H1 (cell line): ENCODE measurements at regions not wholly inside any gene's neighbourhood (a gene's known extent, or its start where the extent isn't known, plus 50 kb on each side); places are given as distances from the start of the nearest gene placed in this dataset.

Experiments used
- CTCF ChIA-PET: fragments of 300-600 bp; sonication (Branson Sonifier 250); formaldehyde crosslinking; loops from one replicate; lab custom pipeline; 2021; ENCODE audit not compliant: partially characterized antibody; lab: Charles Lee
- POLR2A ChIA-PET: fragments of 300-600 bp; sonication (Branson Sonifier 250); formaldehyde crosslinking; loops from one replicate; lab custom pipeline; 2021; ENCODE audit warnings: inconsistent platforms; ENCODE audit not compliant: partially characterized antibody; lab: Charles Lee
- DNase-seq, 2 experiments: peaks; one replicate each; pipeline versions ENCODE4 v3.0.0 to v3.0.0-alpha.2; 2010 to 2022; ENCODE audit warnings: low spot score in 2 of 2, low read depth in 1 of 2, mixed read lengths in 1 of 2
- FAIRE-seq: peaks from 2 replicates; lab custom pipeline; 2011; peaks lifted over from hg19 to GRCh38; lab: Jason Lieb, UNC
- H2AFZ ChIP-seq: 2 replicates; pipeline ENCODE4 v1.8.1; 2012; ENCODE audit warnings: low read length, inconsistent platforms
- H2AK5ac ChIP-seq: 2 replicates; pipeline ENCODE4 v1.6.1; 2013; ENCODE audit warnings: low read depth, low read length
- H2BK120ac ChIP-seq: replicated peaks from 2 replicates; pipeline ENCODE3; 2013; ENCODE audit warnings: low read depth, low read length, inconsistent platforms
- H2BK12ac ChIP-seq: 2 replicates; pipeline ENCODE4 v1.6.1; 2013; ENCODE audit warnings: low read depth, low read length
- H2BK15ac ChIP-seq: 2 replicates; pipeline ENCODE4 v1.6.1; 2013; ENCODE audit warnings: low read length
- H2BK20ac ChIP-seq: 2 replicates; pipeline ENCODE4 v1.6.1; 2013; ENCODE audit warnings: low read length
- H2BK5ac ChIP-seq: 2 replicates; pipeline ENCODE4 v1.6.1; 2013; ENCODE audit warnings: low read depth, low read length
- H3K14ac ChIP-seq: 2 replicates; pipeline ENCODE4 v1.6.1; 2013; ENCODE audit warnings: inconsistent platforms; ENCODE audit not compliant: insufficient read length
- H3K18ac ChIP-seq: 2 replicates; pipeline ENCODE4 v1.6.1; 2013; ENCODE audit warnings: low read length; ENCODE audit errors: extremely low read depth
- H3K23ac ChIP-seq: 2 replicates; pipeline ENCODE4 v1.6.1; 2013; ENCODE audit warnings: inconsistent platforms; ENCODE audit not compliant: insufficient read length
- H3K23me2 ChIP-seq: 2 replicates; pipeline ENCODE4 v1.6.1; 2013; ENCODE audit warnings: low read depth, low read length
- H3K27ac ChIP-seq: 2 replicates; pipeline ENCODE4 v1.6.1; 2011; ENCODE audit warnings: low read depth, low read length, inconsistent platforms
- H3K27me3 ChIP-seq, 4 experiments: replicated peaks in 1 of 4; 1 replicate in 1 of 4; 2 replicates in 3 of 4; pipeline versions ENCODE4 v1.6.1 to v1.8.1; 2011 to 2013; ENCODE audit warnings: low read length in 3 of 4, mild to moderate bottlenecking in 3 of 4, inconsistent platforms in 2 of 4, mixed read lengths in 2 of 4, moderate library complexity in 1 of 4; ENCODE audit not compliant: control insufficient read depth in 3 of 4, insufficient read depth in 3 of 4; ENCODE audit errors: extremely low read depth in 1 of 4
- H3K36me3 ChIP-seq, 4 experiments: 2 replicates each; pipeline versions ENCODE4 v1.6.1 to v1.8.1; 2011 to 2013; ENCODE audit warnings: mild to moderate bottlenecking in 4 of 4, low read length in 3 of 4, moderate library complexity in 2 of 4, control low read depth in 1 of 4, inconsistent platforms in 1 of 4; ENCODE audit not compliant: insufficient read depth in 4 of 4, control insufficient read depth in 2 of 4
- H3K4ac ChIP-seq: replicated peaks from 2 replicates; pipeline ENCODE3; 2013; ENCODE audit warnings: low read length, low read depth, mixed read lengths, inconsistent platforms; ENCODE audit not compliant: insufficient read length
- H3K4me1 ChIP-seq, 4 experiments: replicated peaks in 1 of 4; 1 replicate in 1 of 4; 2 replicates in 3 of 4; pipeline versions ENCODE4 v1.6.1 to v1.8.1; 2011 to 2013; ENCODE audit warnings: low read length in 3 of 4, inconsistent platforms in 2 of 4, mixed read lengths in 1 of 4; ENCODE audit not compliant: insufficient read depth in 4 of 4, control insufficient read depth in 3 of 4
- H3K4me2 ChIP-seq, 2 experiments: 2 replicates each; pipeline versions ENCODE4 v1.6.1 to v1.8.1; 2011 to 2013; ENCODE audit warnings: low read depth in 2 of 2, low read length in 2 of 2, control low read depth in 1 of 2, inconsistent platforms in 1 of 2, mild to moderate bottlenecking in 1 of 2; ENCODE audit not compliant: insufficient read depth in 1 of 2
- H3K4me3 ChIP-seq, 4 experiments: fragments of 200-600, 300-600 bp in 1 of 4; sonication (generic), shearing (Covaris generic), sonication (Bioruptor Twin) in 1 of 4; 2 replicates each; pipeline versions ENCODE4 v1.5.1 to v1.8.1; 2011 to 2016; ENCODE audit warnings: low read length in 4 of 4, low read depth in 3 of 4, control low read depth in 2 of 4, inconsistent platforms in 2 of 4, mild to moderate bottlenecking in 2 of 4, mixed read lengths in 1 of 4, moderate library complexity in 1 of 4; ENCODE audit not compliant: insufficient read depth in 2 of 4; ENCODE audit errors: extremely low read depth in 1 of 4
- H3K56ac ChIP-seq: replicated peaks from 2 replicates; pipeline ENCODE3; 2013; ENCODE audit warnings: low read depth, mild to moderate bottlenecking, mixed read lengths, low read length, inconsistent platforms; ENCODE audit not compliant: insufficient read length
- H3K79me1 ChIP-seq: 2 replicates; pipeline ENCODE4 v1.6.1; 2013; ENCODE audit warnings: low read depth, low read length, control low read depth
- H3K79me2 ChIP-seq, 2 experiments: 2 replicates each; pipeline versions ENCODE4 v1.6.1 to v1.8.1; 2012 to 2013; ENCODE audit warnings: low read length in 2 of 2, mild to moderate bottlenecking in 2 of 2, inconsistent platforms in 1 of 2; ENCODE audit not compliant: insufficient read depth in 2 of 2, control insufficient read depth in 1 of 2
- H3K9ac ChIP-seq, 4 experiments: replicated peaks in 1 of 4; 1 replicate in 1 of 4; 2 replicates in 3 of 4; pipeline versions ENCODE4 v1.6.1 to v1.8.1; 2011 to 2013; ENCODE audit warnings: low read depth in 3 of 4, low read length in 3 of 4, control low read depth in 2 of 4, mild to moderate bottlenecking in 2 of 4, moderate library complexity in 2 of 4, inconsistent platforms in 1 of 4; ENCODE audit errors: extremely low read depth in 1 of 4
- H3K9me3 ChIP-seq, 2 experiments: 2 replicates each; pipeline versions ENCODE4 v1.6.1 to v1.8.1; 2012 to 2013; ENCODE audit warnings: mild to moderate bottlenecking in 2 of 2, moderate library complexity in 2 of 2, control low read depth in 1 of 2, inconsistent platforms in 1 of 2, low read depth in 1 of 2, low read length in 1 of 2, mixed read lengths in 1 of 2; ENCODE audit not compliant: insufficient read depth in 2 of 2
- H4K20me1 ChIP-seq, 2 experiments: replicated peaks in 1 of 2; 2 replicates each; pipeline versions ENCODE3 to v1.8.1; 2011 to 2013; ENCODE audit warnings: inconsistent platforms in 2 of 2, low read length in 2 of 2, mild to moderate bottlenecking in 1 of 2; ENCODE audit not compliant: insufficient read depth in 2 of 2, control insufficient read depth in 1 of 2
- H4K5ac ChIP-seq: 2 replicates; pipeline ENCODE4 v1.6.1; 2013; ENCODE audit warnings: low read length, low read depth, mixed read lengths, inconsistent platforms; ENCODE audit not compliant: insufficient read length
- H4K8ac ChIP-seq: 2 replicates; pipeline ENCODE4 v1.8.0; 2013; ENCODE audit warnings: mild to moderate bottlenecking, moderate library complexity, low read length, inconsistent platforms; ENCODE audit not compliant: insufficient read depth; ENCODE audit errors: extremely low read depth
- H4K91ac ChIP-seq: replicated peaks from 2 replicates; pipeline ENCODE3; 2013; ENCODE audit warnings: low read length, mixed read lengths, inconsistent platforms; ENCODE audit not compliant: insufficient read length
- BRCA1 ChIP-seq: IDR thresholded peaks from 2 replicates; pipeline ENCODE4 v1.6.1; 2012; ENCODE audit warnings: low read depth, low read length, improper control_type of control experiment
- CHD2 ChIP-seq: IDR thresholded peaks from 2 replicates; pipeline ENCODE4 v1.6.1; 2012; ENCODE audit warnings: low read length, improper control_type of control experiment
- E2F6 ChIP-seq: IDR thresholded peaks from 2 replicates; pipeline ENCODE4 v1.6.1; 2012; ENCODE audit warnings: inconsistent platforms
- SIN3A ChIP-seq, 2 experiments: IDR thresholded peaks in 1 of 2; conservative IDR thresholded peaks in 1 of 2; 2 replicates each; pipeline ENCODE4 v1.6.1; 2011 to 2012; ENCODE audit warnings: low read length in 2 of 2, improper control_type of control experiment in 1 of 2, low read depth in 1 of 2, mild to moderate bottlenecking in 1 of 2
- SP2 ChIP-seq: IDR thresholded peaks from 2 replicates; pipeline ENCODE4 v1.6.1; 2012; ENCODE audit warnings: mild to moderate bottlenecking, low read length, inconsistent platforms
- TAF7 ChIP-seq: optimal IDR thresholded peaks from 2 replicates; pipeline ENCODE3; 2011; ENCODE audit warnings: low read depth, mild to moderate bottlenecking, inconsistent platforms, low read length, moderate library complexity, borderline replicate concordance
- WGBS, 2 experiments: shearing (Covaris generic) in 1 of 2; methylation state at CpG; one replicate each; pipeline versions ENCODE4 v1.1.6 to v1.1.7; 2013 to 2015; ENCODE audit warnings: low lambda C conversion rate in 2 of 2, mixed read lengths in 2 of 2, inconsistent platforms in 1 of 2, low coverage in 1 of 2, missing lambda C conversion rate in 1 of 2; ENCODE audit not compliant: insufficient replicate concordance in 2 of 2, insufficient coverage in 1 of 2, insufficient read length in 1 of 2; ENCODE audit errors: extremely low coverage in 1 of 2, missing lambda C conversion rate in 1 of 2; 5-methylcytosine and 5-hydroxymethylcytosine counted together
- TF ChIP-seq, protein P1 (sequence below), 3 experiments: IDR thresholded peaks; 1 replicate in 2 of 3; 2 replicates in 1 of 3; pipeline versions ENCODE4 v1.5.1 to v1.6.1; 2011; ENCODE audit warnings: low read length in 3 of 3, mild to moderate bottlenecking in 3 of 3, inconsistent platforms in 2 of 3, low read depth in 1 of 3, moderate library complexity in 1 of 3; ENCODE audit not compliant: insufficient read depth in 1 of 3; ENCODE audit errors: control extremely low read depth in 1 of 3

- Histone ChIP-seq H3K14ac (no peak overlapping the region), H3K56ac (no peak overlapping the region), H3K4me2 (no peak overlapping the region), H2AK5ac (no peak overlapping the region), H2BK15ac (no peak overlapping the region), H3K4me3 (no peak overlapping the region), H3K18ac (no peak overlapping the region), H4K8ac (no peak overlapping the region), H2BK12ac (no peak overlapping the region), H2BK5ac (no peak overlapping the region), H3K4ac (no peak overlapping the region), H3K4me1 (peaks cover 0 to 3% (median 0%) of the 10 kb centered on the region in 4 experiments; a peak in 1 of 7 replicates), H3K9me3 (no peaks in the 10 kb centered on the region; a peak in 1 of 4 replicates), H4K91ac (no peak overlapping the region), H3K23me2 (no peaks in the 10 kb centered on the region), H3K23ac (no peak overlapping the region), H3K27ac (no peak overlapping the region), H3K9ac (no peak overlapping the region), H3K27me3 (no peaks in the 10 kb centered on the region), H2BK120ac (no peak overlapping the region), H2AFZ (no peak overlapping the region), H2BK20ac (no peak overlapping the region), H3K79me1 (no peaks in the 10 kb centered on the region), H4K20me1 (no peaks in the 10 kb centered on the region), H4K5ac (no peak overlapping the region), H3K79me2 (no peaks in the 10 kb centered on the region), H3K36me3 (no peaks in the 10 kb centered on the region)
- no peak for FAIRE-seq
- CTCF ChIA-PET: interaction anchor here (1.0 to 1.4 kb wide), 2 partner anchors 25 to 99 kb away, joined by 3 to 4 read pairs; no protein-coding TSS in a partner anchor
- TF ChIP-seq BRCA1: no peak
- TF ChIP-seq SP2: no peak
- TF ChIP-seq CHD2: no peak
- TF ChIP-seq TAF7: no peak
- TF ChIP-seq E2F6: no peak
- TF ChIP-seq, protein P1, sequence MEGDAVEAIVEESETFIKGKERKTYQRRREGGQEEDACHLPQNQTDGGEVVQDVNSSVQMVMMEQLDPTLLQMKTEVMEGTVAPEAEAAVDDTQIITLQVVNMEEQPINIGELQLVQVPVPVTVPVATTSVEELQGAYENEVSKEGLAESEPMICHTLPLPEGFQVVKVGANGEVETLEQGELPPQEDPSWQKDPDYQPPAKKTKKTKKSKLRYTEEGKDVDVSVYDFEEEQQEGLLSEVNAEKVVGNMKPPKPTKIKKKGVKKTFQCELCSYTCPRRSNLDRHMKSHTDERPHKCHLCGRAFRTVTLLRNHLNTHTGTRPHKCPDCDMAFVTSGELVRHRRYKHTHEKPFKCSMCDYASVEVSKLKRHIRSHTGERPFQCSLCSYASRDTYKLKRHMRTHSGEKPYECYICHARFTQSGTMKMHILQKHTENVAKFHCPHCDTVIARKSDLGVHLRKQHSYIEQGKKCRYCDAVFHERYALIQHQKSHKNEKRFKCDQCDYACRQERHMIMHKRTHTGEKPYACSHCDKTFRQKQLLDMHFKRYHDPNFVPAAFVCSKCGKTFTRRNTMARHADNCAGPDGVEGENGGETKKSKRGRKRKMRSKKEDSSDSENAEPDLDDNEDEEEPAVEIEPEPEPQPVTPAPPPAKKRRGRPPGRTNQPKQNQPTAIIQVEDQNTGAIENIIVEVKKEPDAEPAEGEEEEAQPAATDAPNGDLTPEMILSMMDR (IDR thresholded peaks at IDR 0.05; ENCODE audit: control extremely low read depth in 1 of 3, insufficient read depth in 1 of 3, low read depth in 1 of 3, low read length in 3 of 3): no peak
- no peak for TF ChIP-seq SIN3A (conservative IDR thresholded peaks at IDR 0.05 in 1 of 2, IDR thresholded peaks at IDR 0.05 in 1 of 2; ENCODE audit: low read depth in 1 of 2, low read length in 2 of 2)
- DNase-seq: no peak
- POLR2A ChIA-PET: no interaction called here
- 83% methylated on average over 8 of the region's 8 CpGs; no CpG with 5 or more reads in 1 of the 2 experiments for WGBS, 2 experiments
Observed at GRCh38 chr20:23135449-23136420, 49.6 kb upstream of the CD93 start.
